Stimulated activated memory B cell treated with anti-CD40 and anti-IgM and Interleukin-4, amounts not matched to agents 10 μg/mL and 1 μg/mL and 100 μg/mL, for 72 hours (primary cell): ENCODE measurements at regions not wholly inside any gene's neighbourhood (a gene's known extent, or its start where the extent isn't known, plus 50 kb on each side); places are given as distances from the start of the nearest gene placed in this dataset.
"Not testable (repeated sequence)": the region's sequence is repeated elsewhere in the genome, so short reads cannot be mapped to it uniquely, and the experiment has no call there.

Experiments
- ATAC-seq: fragments of 150-1000 bp; cut with Tn5 transposase; 2 replicates; pipeline ENCODE4 v1.10.0; 2021
- H3K27ac Mint-ChIP-seq: one replicate; pipeline ENCODE4 v1.8.0; 2022; ENCODE audit warnings: mild to moderate bottlenecking, mixed read lengths
- H3K27me3 Mint-ChIP-seq: one replicate; pipeline ENCODE4 v1.8.0; 2022; ENCODE audit warnings: mixed read lengths
- H3K36me3 Mint-ChIP-seq: one replicate; pipeline ENCODE4 v1.8.0; 2022; ENCODE audit warnings: mixed read lengths
- H3K4me1 Mint-ChIP-seq: one replicate; pipeline ENCODE4 v1.8.0; 2022; ENCODE audit warnings: mixed read lengths
- H3K4me3 Mint-ChIP-seq: one replicate; pipeline ENCODE4 v1.8.0; 2022; ENCODE audit warnings: mild to moderate bottlenecking, moderate library complexity, mixed read lengths
- H3K9me3 Mint-ChIP-seq: one replicate; pipeline ENCODE4 v1.8.0; 2022; ENCODE audit warnings: mixed read lengths

DNA sequence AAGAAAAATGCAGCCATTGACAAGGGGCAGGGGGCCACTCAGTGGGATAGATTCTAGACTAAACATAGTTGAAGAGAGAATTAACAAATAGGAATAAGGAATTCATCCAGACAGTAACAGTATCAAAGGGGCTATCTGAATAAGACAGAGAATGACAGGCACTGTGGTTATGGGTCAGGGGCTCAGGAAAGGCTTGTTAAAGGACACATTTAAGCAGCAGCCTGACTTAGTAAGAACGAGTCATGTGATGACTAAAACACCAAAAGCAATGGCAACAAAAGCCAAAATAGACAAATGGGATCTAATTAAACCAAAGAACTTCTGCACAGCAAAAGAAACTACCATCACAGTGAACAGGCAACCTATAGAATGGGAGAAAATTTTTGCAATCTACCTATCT, 78.9 kb downstream of the TEX35 start:
- not testable (repeated sequence) for H3K9me3 Mint-ChIP-seq, H3K27me3 Mint-ChIP-seq, ATAC-seq, H3K4me3 Mint-ChIP-seq
- Mint-ChIP-seq H3K4me1 (peaks cover 87% of the 10 kb centered on the region), H3K36me3 (peaks cover 50% of the 10 kb centered on the region), H3K27ac (peak overlapping the region; percentile 73)

DNA sequence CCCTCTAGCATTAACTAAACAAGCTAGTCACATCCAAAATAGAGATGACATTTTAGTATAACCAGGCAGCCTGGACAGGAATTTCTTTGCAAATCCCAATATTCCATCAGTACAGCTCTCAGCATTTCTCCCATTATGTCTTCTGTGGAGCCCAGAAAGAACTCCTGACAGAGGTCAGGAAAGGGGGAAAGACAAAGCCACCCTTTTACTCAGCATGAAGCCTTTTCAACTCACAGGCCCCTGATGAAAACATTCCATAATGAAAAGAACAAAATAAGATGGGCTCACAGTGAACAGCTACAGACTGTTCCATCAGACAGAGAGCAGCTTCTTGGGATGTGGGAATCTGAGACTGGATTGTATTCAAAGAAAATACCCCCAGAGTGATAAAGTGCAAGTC, 80.6 kb downstream of the TEX35 start:
- H3K27ac Mint-ChIP-seq: peak overlapping the region; percentile 77
- no peaks in the 10 kb centered on the region for H3K27me3 Mint-ChIP-seq
- no peak overlapping the region for H3K4me3 Mint-ChIP-seq
- peaks cover 8% of the 10 kb centered on the region for H3K9me3 Mint-ChIP-seq
- peaks cover 86% of the 10 kb centered on the region for H3K4me1 Mint-ChIP-seq
- no peak for ATAC-seq
- H3K36me3 Mint-ChIP-seq: peaks cover 52% of the 10 kb centered on the region

DNA sequence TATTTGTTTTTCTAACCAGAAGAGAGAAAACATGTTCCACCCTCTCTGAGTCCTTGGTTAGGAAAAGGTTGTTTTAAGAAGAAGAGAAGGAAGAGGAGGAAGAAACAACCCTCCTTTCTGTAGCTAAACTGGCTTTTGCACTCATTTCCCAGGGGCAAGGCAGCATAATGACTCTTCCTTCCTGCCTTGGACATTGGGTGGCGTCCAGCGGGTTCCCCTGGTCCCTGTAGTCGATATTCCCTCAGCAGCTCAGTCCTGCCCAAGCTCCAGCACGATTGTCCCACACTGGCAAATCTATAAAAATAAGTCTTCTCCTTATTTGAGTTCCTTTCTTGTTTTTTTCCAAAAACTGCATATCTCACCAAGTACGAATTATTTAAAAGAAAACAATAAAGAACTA, 81.2 kb downstream of the TEX35 start:
- H3K4me1 Mint-ChIP-seq: peaks cover 86% of the 10 kb centered on the region
- peak overlapping the region; percentile 77 for H3K27ac Mint-ChIP-seq
- no peak overlapping the region for H3K4me3 Mint-ChIP-seq
- H3K36me3 Mint-ChIP-seq: peaks cover 49% of the 10 kb centered on the region
- ATAC-seq: no peak
- no peaks in the 10 kb centered on the region for H3K27me3 Mint-ChIP-seq
- peaks cover 8% of the 10 kb centered on the region for H3K9me3 Mint-ChIP-seq

DNA sequence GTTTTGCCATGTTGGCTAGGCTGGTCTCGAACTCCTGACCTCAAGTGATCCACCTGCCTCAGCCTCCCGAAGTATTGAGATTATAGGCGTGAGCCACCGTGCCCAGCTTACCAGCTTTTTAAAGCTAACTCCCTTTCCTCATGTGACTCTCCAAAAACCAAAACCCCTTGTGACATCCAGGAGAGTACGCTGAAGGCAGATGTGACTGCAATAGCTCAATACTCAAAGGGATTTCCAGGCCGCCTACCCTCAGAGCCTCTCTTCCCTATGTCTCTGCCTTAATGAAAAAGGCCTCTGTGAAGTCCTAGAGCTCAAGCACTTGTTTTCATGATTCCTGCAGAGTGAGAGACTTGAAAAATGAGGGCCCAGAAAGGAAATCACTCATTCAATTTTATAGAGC, 82.6 kb downstream of the TEX35 start:
- H3K9me3 Mint-ChIP-seq: peaks cover 16% of the 10 kb centered on the region
- H3K4me1 Mint-ChIP-seq: peaks cover 86% of the 10 kb centered on the region
- peaks cover 44% of the 10 kb centered on the region for H3K36me3 Mint-ChIP-seq
- peak overlapping the region; percentile 57 for H3K27ac Mint-ChIP-seq
- no peaks in the 10 kb centered on the region for H3K27me3 Mint-ChIP-seq
- no peak overlapping the region for H3K4me3 Mint-ChIP-seq
- no peak for ATAC-seq

DNA sequence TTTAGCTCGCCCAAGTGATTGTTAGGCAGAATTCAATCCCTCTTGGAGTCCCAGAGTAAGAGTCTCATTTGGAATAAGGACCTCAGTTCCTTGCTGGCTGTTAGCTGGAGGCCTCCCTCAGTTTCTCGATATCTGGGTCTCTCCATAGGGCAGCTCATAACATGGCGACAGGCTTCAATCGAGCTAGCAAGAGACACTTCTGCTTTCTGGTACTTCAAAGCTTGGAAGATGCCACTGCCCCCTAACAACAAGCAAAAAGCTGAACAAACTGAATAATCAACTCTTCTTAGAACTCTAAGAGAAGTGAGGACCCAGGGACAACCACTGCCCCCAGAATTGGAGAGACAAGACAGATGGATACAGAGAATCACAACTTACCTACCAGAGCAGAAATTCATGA, 86.2 kb downstream of the TEX35 start:
- Mint-ChIP-seq H3K27me3 (no peaks in the 10 kb centered on the region), H3K36me3 (peaks cover 28% of the 10 kb centered on the region), H3K4me3 (no peak overlapping the region), H3K4me1 (peaks cover 69% of the 10 kb centered on the region), H3K9me3 (peaks cover 10% of the 10 kb centered on the region), H3K27ac (peak overlapping the region; percentile 75)
- peak; percentile 77 for ATAC-seq

DNA sequence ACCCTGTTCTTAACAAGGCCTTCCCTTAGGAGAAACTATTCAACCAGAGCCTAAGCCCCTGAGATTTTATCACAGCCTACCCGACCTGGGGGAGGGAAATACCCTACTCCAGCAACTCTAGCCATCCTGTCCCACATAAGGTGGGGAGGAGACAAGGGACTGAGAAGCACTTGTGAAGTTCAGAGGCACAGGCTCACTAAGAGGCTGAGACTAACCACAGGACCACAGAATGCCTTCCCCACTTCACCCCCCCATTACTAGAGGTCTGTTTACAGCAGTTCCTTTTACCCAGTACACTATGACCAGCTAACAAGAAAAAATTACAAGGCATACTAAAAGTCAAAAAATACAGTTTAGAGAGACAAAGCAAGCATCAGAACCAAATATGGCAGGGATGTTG, 86.8 kb downstream of the TEX35 start:
- Mint-ChIP-seq H3K36me3 (peaks cover 28% of the 10 kb centered on the region), H3K27ac (peak overlapping the region; percentile 75), H3K4me1 (peaks cover 69% of the 10 kb centered on the region), H3K9me3 (peaks cover 10% of the 10 kb centered on the region), H3K4me3 (no peak overlapping the region), H3K27me3 (no peaks in the 10 kb centered on the region)
- peak; percentile 94 for ATAC-seq

DNA sequence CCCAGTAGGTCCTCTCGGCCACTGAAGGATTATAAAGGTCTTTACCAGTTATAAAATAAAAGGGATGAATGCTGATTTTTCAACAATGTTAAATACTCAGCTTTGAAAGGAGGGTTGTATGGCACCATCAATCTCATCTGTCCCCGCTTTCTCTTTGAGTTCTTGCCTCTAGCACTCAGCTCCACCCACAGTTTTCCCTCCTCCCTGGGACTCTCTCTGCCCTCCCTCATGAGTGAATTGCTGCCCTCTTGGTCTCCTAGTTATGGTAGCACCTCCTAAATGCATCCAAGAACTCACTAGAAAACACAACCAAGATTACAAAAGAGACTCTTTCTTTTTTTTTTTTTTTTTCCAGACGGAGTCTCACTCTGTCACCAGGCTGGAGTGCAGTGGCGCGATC, 91.0 kb downstream of the TEX35 start:
- no peak overlapping the region for H3K4me3 Mint-ChIP-seq
- H3K9me3 Mint-ChIP-seq: peaks cover 10% of the 10 kb centered on the region
- H3K4me1 Mint-ChIP-seq: peaks cover 77% of the 10 kb centered on the region
- H3K36me3 Mint-ChIP-seq: peaks cover 10% of the 10 kb centered on the region
- ATAC-seq: no peak
- no peaks in the 10 kb centered on the region for H3K27me3 Mint-ChIP-seq
- peak overlapping the region; percentile 86 for H3K27ac Mint-ChIP-seq

DNA sequence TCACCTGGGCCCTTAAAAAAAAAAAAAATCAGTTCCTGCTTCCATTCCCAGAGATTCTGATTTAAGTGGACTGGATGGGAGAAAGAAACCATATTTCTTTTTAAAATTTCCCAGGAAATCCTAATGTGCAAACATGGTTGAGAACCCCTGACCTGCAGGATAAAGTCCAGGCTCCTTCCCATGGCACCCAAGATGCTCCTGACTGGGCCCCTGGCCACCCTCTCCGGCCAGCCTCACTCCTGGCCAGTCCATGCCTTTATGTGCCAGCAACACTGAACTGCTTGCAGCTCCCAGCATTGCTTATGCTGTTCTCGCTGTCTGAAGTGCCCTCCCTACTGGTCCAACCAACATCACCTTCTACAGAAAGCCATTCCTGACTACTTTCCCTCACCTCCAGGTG, 93.9 kb downstream of the TEX35 start:
- peaks cover 77% of the 10 kb centered on the region for H3K4me1 Mint-ChIP-seq
- H3K27me3 Mint-ChIP-seq: no peaks in the 10 kb centered on the region
- peaks cover 2% of the 10 kb centered on the region for H3K9me3 Mint-ChIP-seq
- H3K36me3 Mint-ChIP-seq: no peaks in the 10 kb centered on the region
- H3K27ac Mint-ChIP-seq: peak overlapping the region; percentile 86
- no peak for ATAC-seq
- peak overlapping the region; percentile 6 for H3K4me3 Mint-ChIP-seq

DNA sequence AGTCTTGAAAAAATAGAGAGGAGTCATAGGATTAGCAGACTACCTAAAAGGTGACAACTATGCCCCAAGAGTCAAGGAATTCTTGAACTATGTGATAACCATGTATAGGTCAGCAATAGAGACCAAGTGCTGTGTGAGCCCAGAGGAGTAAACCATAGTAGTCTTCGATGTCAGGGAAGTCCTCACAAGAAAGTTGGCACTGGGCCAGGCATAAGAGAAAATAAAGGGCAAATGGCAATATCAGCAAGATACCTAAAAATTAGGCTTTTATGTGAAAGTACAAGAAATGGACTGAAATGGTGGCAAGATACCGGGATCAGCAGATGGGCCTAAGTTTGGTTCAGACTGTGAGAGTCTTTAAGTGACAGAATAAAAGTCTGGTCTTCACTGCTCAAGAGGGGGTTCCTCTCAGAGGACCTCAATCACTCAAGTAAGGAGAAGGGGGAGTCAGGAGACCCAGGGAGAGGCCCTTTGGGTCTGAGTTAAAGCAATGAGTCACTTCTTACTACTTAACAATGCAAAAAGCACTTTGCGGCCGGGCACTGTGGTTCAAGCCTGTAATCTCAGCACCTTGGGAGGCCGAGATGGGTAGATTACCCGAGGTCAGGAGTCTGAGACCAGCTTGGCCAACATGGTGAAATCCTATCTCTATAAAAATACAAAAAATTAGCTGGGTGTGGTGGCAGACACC, 95.0 kb downstream of the TEX35 start:
- Mint-ChIP-seq H3K27ac (peak overlapping the region; percentile 86), H3K36me3 (no peaks in the 10 kb centered on the region), H3K9me3 (peaks cover 2% of the 10 kb centered on the region), H3K4me1 (peaks cover 87% of the 10 kb centered on the region), H3K4me3 (peak overlapping the region; percentile 58), H3K27me3 (no peaks in the 10 kb centered on the region)
- ATAC-seq: peak; percentile 80

DNA sequence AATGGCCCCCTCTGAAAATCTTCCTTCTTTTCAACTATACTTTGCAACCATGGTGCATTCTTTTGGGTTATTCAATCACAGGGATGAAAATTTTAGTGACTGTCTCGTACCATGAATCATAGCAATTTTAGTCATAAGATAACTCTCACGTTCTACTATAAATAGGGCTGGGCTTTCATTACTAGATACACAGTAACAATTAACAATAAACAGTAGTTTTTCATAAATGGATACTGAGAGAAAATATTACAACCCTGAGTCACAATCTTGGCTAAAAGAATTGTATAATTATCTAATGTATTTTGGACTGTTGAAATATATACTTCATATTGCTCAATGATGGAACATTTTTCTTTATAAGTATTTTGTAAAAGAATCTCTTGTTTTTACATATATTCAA, 96.1 kb downstream of the TEX35 start:
- Mint-ChIP-seq H3K4me3 (peak overlapping the region; percentile 40), H3K27me3 (no peaks in the 10 kb centered on the region), H3K36me3 (no peaks in the 10 kb centered on the region), H3K27ac (peak overlapping the region; percentile 86), H3K9me3 (peaks cover under 1% of the 10 kb centered on the region), H3K4me1 (peaks cover 94% of the 10 kb centered on the region)
- ATAC-seq: no peak

DNA sequence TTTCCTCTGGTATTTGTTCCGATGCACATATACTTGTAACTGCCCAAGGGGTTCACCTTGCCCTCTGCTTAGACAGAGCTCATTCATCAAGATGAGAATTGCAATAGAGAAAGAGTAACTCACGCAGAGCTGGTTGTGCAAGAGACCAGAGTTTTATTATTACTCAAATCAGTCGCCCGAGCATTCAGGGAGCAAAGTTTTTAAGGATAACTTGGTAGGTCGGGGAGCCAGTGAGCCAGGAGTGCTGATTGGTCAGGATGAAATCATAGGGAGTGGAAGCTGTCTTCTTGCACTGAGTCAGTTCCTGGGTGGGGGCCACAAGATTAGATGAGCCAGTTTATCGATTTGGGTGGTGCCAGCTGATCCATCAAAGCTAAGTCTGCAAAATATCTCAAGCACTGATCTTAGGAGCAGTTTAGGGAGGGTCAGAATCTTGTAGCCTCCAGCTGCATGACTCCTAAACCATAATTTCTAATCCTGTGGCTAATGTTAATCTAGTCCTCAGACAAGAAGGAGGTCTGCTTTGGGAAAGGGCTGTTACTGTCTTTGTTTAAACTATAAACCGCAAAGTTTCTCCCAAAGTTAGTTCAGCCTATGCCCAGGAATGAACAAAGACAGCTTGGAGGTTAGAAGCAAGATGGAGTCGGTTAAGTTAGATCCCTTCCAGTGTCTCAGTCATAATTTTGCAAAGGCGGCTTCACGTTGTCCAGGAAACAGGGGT, 97.9 kb downstream of the TEX35 start:
- H3K9me3 Mint-ChIP-seq, H3K27me3 Mint-ChIP-seq, ATAC-seq, H3K36me3 Mint-ChIP-seq, H3K4me3 Mint-ChIP-seq: not testable (repeated sequence)
- Mint-ChIP-seq H3K27ac (peak overlapping the region; percentile 75), H3K4me1 (peaks cover 76% of the 10 kb centered on the region)

DNA sequence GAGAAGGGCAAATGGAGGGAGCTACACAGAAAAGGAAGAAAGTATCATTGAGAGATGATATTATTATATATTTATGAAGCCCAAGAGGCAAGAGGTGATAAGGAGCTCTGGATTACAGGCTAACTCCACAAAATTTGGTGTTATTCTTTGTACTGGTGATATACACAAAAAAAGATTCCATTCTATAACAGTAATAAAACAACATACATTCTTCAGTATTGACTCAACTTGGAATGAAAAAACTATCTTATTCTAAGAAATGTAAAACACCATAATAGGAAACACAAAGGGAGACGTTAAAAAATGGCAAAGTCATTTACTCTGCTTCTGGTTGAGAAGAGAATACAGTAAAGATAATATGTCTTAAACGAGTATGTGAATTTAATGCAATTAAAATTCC, 99.4 kb downstream of the TEX35 start:
- H3K36me3 Mint-ChIP-seq: peaks cover 6% of the 10 kb centered on the region

DNA sequence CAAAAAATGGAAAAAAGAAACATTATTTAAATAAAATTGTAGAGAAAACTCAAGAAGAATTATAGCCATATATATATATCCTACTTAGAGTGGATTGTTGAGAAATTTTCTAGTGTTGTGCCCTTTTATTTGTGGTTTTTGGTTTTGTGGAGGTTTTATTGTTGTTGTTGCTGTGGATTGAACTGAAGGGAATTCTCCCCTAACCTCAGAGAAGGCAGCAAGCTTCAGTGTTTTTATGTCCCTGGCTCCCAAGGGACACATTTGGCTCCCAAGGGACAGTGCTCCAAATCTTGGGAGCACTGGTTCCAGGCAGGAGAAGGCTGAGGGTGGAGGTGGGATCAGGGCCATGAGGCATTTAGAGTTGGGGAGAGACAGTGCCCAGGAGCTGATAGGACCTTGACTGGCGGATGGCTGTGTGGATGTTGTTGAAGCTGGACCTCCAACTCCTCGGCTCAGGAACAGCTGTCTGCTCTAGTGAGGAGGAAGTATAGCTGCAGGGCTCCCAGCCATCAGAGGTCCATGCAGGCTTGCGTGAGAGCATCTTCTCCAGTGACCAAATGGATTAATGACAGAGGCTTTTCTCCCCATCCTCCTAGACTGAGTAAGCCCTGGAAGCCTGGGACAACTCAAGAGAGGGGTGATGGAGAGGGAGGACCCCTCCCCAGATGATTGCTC, 100.5 kb downstream of the TEX35 start:
- Mint-ChIP-seq H3K27ac (peak overlapping the region; percentile 67), H3K4me3 (no peak overlapping the region), H3K9me3 (no peaks in the 10 kb centered on the region), H3K4me1 (peaks cover 64% of the 10 kb centered on the region), H3K27me3 (no peaks in the 10 kb centered on the region), H3K36me3 (peaks cover 6% of the 10 kb centered on the region)
- no peak for ATAC-seq

More for the DNA sequence above, 99.4 kb downstream of the TEX35 start:
- no peak for ATAC-seq
- Mint-ChIP-seq H3K4me3 (no peak overlapping the region), H3K27ac (peak overlapping the region; percentile 49), H3K9me3 (no peaks in the 10 kb centered on the region), H3K27me3 (no peaks in the 10 kb centered on the region), H3K4me1 (peaks cover 68% of the 10 kb centered on the region)

DNA sequence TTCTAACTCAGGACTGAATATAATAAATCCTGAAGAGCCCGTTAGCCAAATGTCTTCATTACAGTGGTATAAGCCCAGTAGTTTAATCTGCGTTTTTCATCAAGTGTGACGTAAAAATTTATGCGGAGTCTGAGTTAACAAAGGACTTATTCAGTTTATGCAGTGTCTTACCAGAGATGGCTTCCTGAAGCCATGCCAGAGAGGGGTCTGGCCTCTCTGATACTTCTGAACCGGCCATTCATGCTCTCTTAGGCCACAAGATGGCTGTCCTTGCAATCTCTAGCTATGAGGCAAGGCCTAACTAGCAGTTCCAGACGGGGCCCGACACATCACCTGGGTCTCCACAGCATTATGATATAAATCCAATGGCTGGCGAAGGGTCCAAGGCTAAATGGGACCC, 101.4 kb downstream of the TEX35 start:
- H3K9me3 Mint-ChIP-seq: peaks cover 3% of the 10 kb centered on the region
- no peak overlapping the region for H3K27ac Mint-ChIP-seq
- H3K4me1 Mint-ChIP-seq: peaks cover 64% of the 10 kb centered on the region
- peaks cover 6% of the 10 kb centered on the region for H3K36me3 Mint-ChIP-seq
- no peak overlapping the region for H3K4me3 Mint-ChIP-seq
- no peaks in the 10 kb centered on the region for H3K27me3 Mint-ChIP-seq
- no peak for ATAC-seq

DNA sequence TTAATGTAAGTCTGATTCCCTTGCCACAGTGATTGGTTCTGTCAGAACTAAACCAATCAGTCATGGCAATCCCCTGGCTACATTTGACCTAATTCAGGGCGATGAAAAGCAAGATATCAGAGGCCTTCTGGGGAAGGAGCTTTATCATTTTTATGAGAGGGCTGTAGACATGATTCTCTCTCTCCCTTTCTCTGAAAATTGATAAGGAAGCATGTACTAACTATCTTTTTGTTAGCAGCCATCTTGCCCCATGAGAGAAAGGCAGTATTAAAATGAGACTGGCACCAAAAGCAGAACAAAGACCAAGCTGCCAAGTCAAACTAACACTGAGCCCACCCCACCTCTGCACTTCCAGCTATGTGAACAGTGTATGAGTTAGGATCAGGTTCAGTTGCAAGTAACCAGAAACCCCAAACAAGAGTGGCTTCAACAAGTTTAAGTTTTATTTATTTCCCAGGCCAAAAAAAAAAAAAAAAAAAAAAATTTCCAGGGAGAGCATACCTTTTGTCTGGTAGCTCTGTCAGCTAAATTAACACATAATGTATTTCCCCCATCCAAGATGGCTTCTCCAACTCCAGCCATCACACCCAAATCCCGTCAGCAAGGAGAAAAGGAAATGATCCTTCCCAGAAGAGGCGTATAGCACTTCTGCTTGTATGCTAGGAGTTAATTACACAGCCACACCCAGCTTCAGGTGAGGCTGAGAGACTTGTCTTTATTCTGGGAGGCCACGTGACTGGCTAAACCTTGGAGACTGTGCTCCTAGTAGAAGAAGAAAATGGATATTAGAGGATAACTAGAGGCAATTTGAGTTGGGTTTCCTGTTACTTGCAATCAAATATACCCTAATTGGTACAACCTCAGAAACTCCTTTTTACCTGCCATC, 105.8 kb upstream of the RALGPS2 start:
- ATAC-seq: peak; percentile 91
- Mint-ChIP-seq H3K27me3 (no peaks in the 10 kb centered on the region), H3K9me3 (peaks cover 5% of the 10 kb centered on the region), H3K4me3 (no peak overlapping the region), H3K4me1 (peaks cover 40% of the 10 kb centered on the region), H3K27ac (peak overlapping the region; percentile 90), H3K36me3 (peaks cover 14% of the 10 kb centered on the region)
